SK-N-SH (cell line): ENCODE measurements at regions not wholly inside any gene's neighbourhood (a gene's known extent, or its start where the extent isn't known, plus 50 kb on each side); places are given as distances from the start of the nearest gene placed in this dataset.

Experiments used
- CTCF ChIA-PET: fragments of 300-600, 350-600 bp; formaldehyde crosslinking; extraction: SDS; loops from one replicate; lab custom pipeline; 2021; lab: Yijun Ruan, JAX
- POLR2A ChIA-PET: fragments of 350-600 bp; sonication (Branson Sonifier 250); formaldehyde crosslinking; extraction: SDS; loops from one replicate; lab custom pipeline; 2020; ENCODE audit warnings: antibody characterized with exemption, inconsistent platforms; lab: Yijun Ruan, JAX
- DNase-seq: peaks from one replicate; pipeline ENCODE4 v3.0.0; 2012
- H2AFZ ChIP-seq: fragments of 200-600 bp; sonication (generic); 2 replicates; pipeline ENCODE4 v1.8.1; 2016; ENCODE audit warnings: antibody characterized with exemption, mild to moderate bottlenecking, low read depth
- H3F3A ChIP-seq: fragments of 200-600 bp; sonication (generic); replicated peaks from 2 replicates; pipeline ENCODE3; 2016; ENCODE audit warnings: antibody characterized with exemption, mild to moderate bottlenecking; ENCODE audit not compliant: insufficient read depth
- H3K27ac ChIP-seq, 2 experiments: fragments of 200-500 bp in 1 of 2; fragments of 200-600 bp in 1 of 2; sonication (Bioruptor generic) in 1 of 2; sonication (generic), shearing (Covaris generic) in 1 of 2; 2 replicates each; pipeline versions ENCODE4 v1.5.1 to v1.6.1; 2014 to 2016; ENCODE audit warnings: low read depth in 2 of 2, inconsistent platforms in 1 of 2, low read length in 1 of 2, mild to moderate bottlenecking in 1 of 2, mixed read lengths in 1 of 2
- H3K27me3 ChIP-seq: fragments of 200-600 bp; sonication (generic), shearing (Covaris generic); 2 replicates; pipeline ENCODE4 v1.6.1; 2016; ENCODE audit warnings: mixed run types; ENCODE audit not compliant: insufficient read depth
- H3K36me3 ChIP-seq, 2 experiments: fragments of 200-500 bp in 1 of 2; fragments of 200-600 bp in 1 of 2; sonication (Bioruptor generic) in 1 of 2; sonication (generic) in 1 of 2; replicated peaks in 1 of 2; 2 replicates each; pipeline versions ENCODE3 to v1.5.1; 2014 to 2016; ENCODE audit warnings: low read length in 1 of 2, mild to moderate bottlenecking in 1 of 2; ENCODE audit not compliant: insufficient read depth in 2 of 2, control insufficient read depth in 1 of 2
- H3K4me1 ChIP-seq, 2 experiments: fragments of 200-500 bp in 1 of 2; fragments of 200-600 bp in 1 of 2; sonication (Bioruptor generic) in 1 of 2; sonication (generic), shearing (Covaris generic) in 1 of 2; 2 replicates each; pipeline versions ENCODE4 v1.5.1 to v1.6.1; 2014 to 2016; ENCODE audit warnings: low read depth in 1 of 2, low read length in 1 of 2, mixed run types in 1 of 2; ENCODE audit not compliant: insufficient read depth in 2 of 2, control insufficient read depth in 1 of 2
- H3K4me2 ChIP-seq: fragments of 200-600 bp; sonication (generic), shearing (Covaris generic); 2 replicates; pipeline ENCODE4 v1.6.1; 2017; ENCODE audit warnings: mixed run types
- H3K4me3 ChIP-seq, 2 experiments: fragments of 200-500 bp in 1 of 2; fragments of 200-600 bp in 1 of 2; sonication (Bioruptor generic) in 1 of 2; sonication (generic), shearing (Covaris generic) in 1 of 2; 2 replicates each; pipeline versions ENCODE4 v1.5.1 to v1.8.1; 2014 to 2016; ENCODE audit warnings: low read depth in 2 of 2, inconsistent platforms in 1 of 2, low read length in 1 of 2, mild to moderate bottlenecking in 1 of 2, mixed read lengths in 1 of 2, moderate library complexity in 1 of 2
- H3K79me2 ChIP-seq: fragments of 200-600 bp; sonication (generic); 2 replicates; pipeline ENCODE4 v1.8.1; 2017; ENCODE audit warnings: mild to moderate bottlenecking; ENCODE audit not compliant: insufficient read depth
- H3K9ac ChIP-seq: fragments of 200-600 bp; sonication (generic); 2 replicates; pipeline ENCODE4 v1.6.1; 2017; ENCODE audit warnings: mixed run types
- H3K9me2 ChIP-seq: fragments of 200-600 bp; sonication (generic); 2 replicates; pipeline ENCODE4 v1.6.1; 2017; ENCODE audit warnings: mixed run types
- H3K9me3 ChIP-seq: fragments of 200-600 bp; sonication (generic); 2 replicates; pipeline ENCODE4 v1.6.1; 2017; ENCODE audit warnings: mixed run types, mild to moderate bottlenecking, moderate library complexity
- H4K20me1 ChIP-seq: fragments of 200-600 bp; sonication (generic); 2 replicates; pipeline ENCODE4 v1.6.1; 2017; ENCODE audit warnings: mild to moderate bottlenecking, mixed run types; ENCODE audit not compliant: insufficient read depth
- CHD2 ChIP-seq: fragments of 150-350 bp; IDR thresholded peaks from 2 replicates; pipeline ENCODE4 v1.6.1; 2018; ENCODE audit warnings: low read length; ENCODE audit not compliant: partially characterized antibody
- CTCF ChIP-seq: fragments of 200-600 bp; sonication (generic); IDR thresholded peaks from 2 replicates; pipeline ENCODE4 v1.6.1; 2017; ENCODE audit warnings: antibody characterized with exemption, mild to moderate bottlenecking, moderate library complexity
- ELF1 ChIP-seq: IDR thresholded peaks from 2 replicates; pipeline ENCODE4 v1.4.0; 2012
- EP300 ChIP-seq, 2 experiments: IDR thresholded peaks; 2 replicates each; pipeline versions ENCODE4 v1.4.0 to v1.6.1; 2012; ENCODE audit warnings: borderline replicate concordance in 1 of 2, low read depth in 1 of 2, low read length in 1 of 2
- EZH2phosphoT487 ChIP-seq: fragments of 200-600 bp; sonication (generic); IDR thresholded peaks from 2 replicates; pipeline ENCODE4 v1.6.1; 2017; ENCODE audit warnings: low read depth, mixed run types, mild to moderate bottlenecking, antibody characterized with exemption, moderate library complexity, borderline replicate concordance
- GABPA ChIP-seq: IDR thresholded peaks from 2 replicates; pipeline ENCODE4 v1.4.0; 2012; ENCODE audit warnings: low read depth, mild to moderate bottlenecking
- IRF3 ChIP-seq: fragments of 150-350 bp; IDR thresholded peaks from 2 replicates; pipeline ENCODE4 v1.6.1; 2016; ENCODE audit warnings: mild to moderate bottlenecking, low read depth, low read length
- JUND ChIP-seq: IDR thresholded peaks from 2 replicates; pipeline ENCODE4 v1.4.0; 2012
- NFIC ChIP-seq: IDR thresholded peaks from 2 replicates; pipeline ENCODE4 v1.4.0; 2012; ENCODE audit warnings: borderline replicate concordance
- NRF1 ChIP-seq: IDR thresholded peaks from 2 replicates; pipeline ENCODE4 v1.6.1; 2012; ENCODE audit warnings: low read depth, mild to moderate bottlenecking, low read length
- POLR2AphosphoS5 ChIP-seq: IDR thresholded peaks from 2 replicates; pipeline ENCODE4 v1.6.1; 2012; ENCODE audit warnings: low read depth, low read length
- RCOR1 ChIP-seq: fragments of 150-350 bp; IDR thresholded peaks from 2 replicates; pipeline ENCODE4 v1.6.1; 2017; ENCODE audit warnings: antibody characterized with exemption, low read length
- RFX5 ChIP-seq: IDR thresholded peaks from 2 replicates; pipeline ENCODE4 v1.6.1; 2012; ENCODE audit warnings: mild to moderate bottlenecking, improper control_type of control experiment, low read length
- TAF1 ChIP-seq: IDR thresholded peaks from 2 replicates; pipeline ENCODE4 v1.6.1; 2012; ENCODE audit warnings: low read depth, mild to moderate bottlenecking, low read length, moderate library complexity, borderline replicate concordance
- TEAD4 ChIP-seq: IDR thresholded peaks from 2 replicates; pipeline ENCODE4 v1.4.0; 2012; ENCODE audit warnings: mild to moderate bottlenecking, borderline replicate concordance; ENCODE audit not compliant: insufficient read depth
- USF1 ChIP-seq: IDR thresholded peaks from 2 replicates; pipeline ENCODE4 v1.4.0; 2012; ENCODE audit warnings: low read depth, borderline replicate concordance
- ZBTB33 ChIP-seq: IDR thresholded peaks from 2 replicates; pipeline ENCODE4 v1.4.0; 2012; ENCODE audit warnings: low read depth, borderline replicate concordance
- WGBS: methylation state at CpG from one replicate; pipeline ENCODE4 v1.1.6; 2017; ENCODE audit warnings: low lambda C conversion rate; 5-methylcytosine and 5-hydroxymethylcytosine counted together

- H3K4me3 ChIP-seq, result no peak overlapping the region
- peak overlapping the region; percentile 91 to 93; a peak in 3 of 4 replicates for H3K27ac ChIP-seq
- no peak overlapping the region for H3K9ac ChIP-seq
- DNase-seq, result no peak
- H3K4me2 ChIP-seq, result peak overlapping the region; percentile 10; the same call in 1 of the 2 replicates
- H3K9me3 ChIP-seq, result peaks cover 8% of the 10 kb centered on the region; the same call in 1 of the 2 replicates
- H2AFZ ChIP-seq, result no peak overlapping the region
- no peaks in the 10 kb centered on the region for H3K36me3 ChIP-seq
- H4K20me1 ChIP-seq, result no peaks in the 10 kb centered on the region
- TF ChIP-seq POLR2AphosphoS5, result no peak
- no peak for TF ChIP-seq RCOR1
- TF ChIP-seq ZBTB33, result no peak
- TF ChIP-seq TAF1, result no peak
- no peak for TF ChIP-seq EZH2phosphoT487
- no peak for TF ChIP-seq JUND
- TF ChIP-seq USF1, result no peak
- no peak for TF ChIP-seq NRF1
- TF ChIP-seq GABPA, result no peak
- no peak for TF ChIP-seq ELF1
- no peak for TF ChIP-seq IRF3
- no peak for TF ChIP-seq EP300 (IDR thresholded peaks at IDR 0.05; ENCODE audit: borderline replicate concordance in 1 of 2, low read depth in 1 of 2, low read length in 1 of 2)
- no peak for TF ChIP-seq CHD2
- no peak for TF ChIP-seq NFIC
- no peak for TF ChIP-seq TEAD4
- no peak for TF ChIP-seq CTCF
- TF ChIP-seq RFX5, result no peak
- TF ChIP-seq, all 33 proteins: peak for 0
- Histone ChIP-seq H3F3A (peaks cover 32% of the 10 kb centered on the region), H3K27me3 (no peaks in the 10 kb centered on the region), H3K9me2 (no peaks in the 10 kb centered on the region), H3K79me2 (no peaks in the 10 kb centered on the region), H3K4me1 (peaks cover 16 to 24% of the 10 kb centered on the region in 2 experiments)
- POLR2A ChIA-PET, result no interaction called here
- CTCF ChIA-PET, result interaction anchor here (0.9 kb wide), 1 partner anchor 56 kb away, joined by 3 read pairs; no protein-coding TSS in a partner anchor
- 71% methylated on average over 1 of the region's 1 CpG for WGBS
Measured at GRCh38 chr3:150105025-150105424, 134.3 kb upstream of the PFN2 start.
